GM12878 (cell line): ENCODE measurements at regions not wholly inside any gene's neighbourhood (a gene's known extent, or its start where the extent isn't known, plus 50 kb on each side); places are given as distances from the start of the nearest gene placed in this dataset.

ENCODE experiments used
- ATAC-seq: fragments of 200-7000 bp; cut with Tn5 transposase; 3 replicates; pipeline ENCODE4 v1.9.1; 2020; ENCODE audit warnings: mild to moderate bottlenecking, moderate library complexity
- BruUV-seq: library from RNA; stranded (reverse); fragments of 400-500 nt; replicated peaks from 2 replicates; lab custom pipeline; 2021; lab: Mats Ljungman, UMichigan
- CTCF ChIA-PET: fragments of 300-600 bp; sonication (Branson Sonifier 250); formaldehyde crosslinking; extraction: SDS; loops from one replicate; lab custom pipeline; 2021; ENCODE audit warnings: inconsistent platforms; lab: Yijun Ruan, JAX
- POLR2A ChIA-PET: fragments of 350-600 bp; formaldehyde crosslinking; extraction: SDS; loops from one replicate; lab custom pipeline; 2021; ENCODE audit warnings: inconsistent platforms; lab: Charles Lee
- RAD21 ChIA-PET: fragments of 300-600 bp; sonication (Branson Sonifier 250); formaldehyde crosslinking; loops from one replicate; lab custom pipeline; 2023; ENCODE audit warnings: antibody characterized with exemption; ENCODE audit not compliant: unreplicated experiment; lab: Charles Lee
- SMC1A ChIA-PET: fragments of 300-600 bp; sonication (Branson Sonifier 250); formaldehyde crosslinking; loops from one replicate; lab custom pipeline; 2023; ENCODE audit not compliant: unreplicated experiment, uncharacterized antibody; lab: Charles Lee
- DNase-seq: peaks from one replicate; pipeline ENCODE4 v3.0.0-alpha.2; 2011; ENCODE audit warnings: low read depth, low spot score
- FAIRE-seq: peaks from 3 replicates; lab custom pipeline; 2011; peaks lifted over from hg19 to GRCh38; lab: Jason Lieb, UNC
- H2AFZ ChIP-seq: 2 replicates; pipeline ENCODE4 v1.6.0; 2011; ENCODE audit warnings: low read depth, low read length, control low read depth; ENCODE audit not compliant: control insufficient read depth
- H3K27ac ChIP-seq: 2 replicates; pipeline ENCODE4 v1.5.1; 2011; ENCODE audit warnings: control low read depth; ENCODE audit not compliant: control insufficient read depth, insufficient read depth
- H3K27me3 ChIP-seq, 2 experiments: replicated peaks in 1 of 2; 2 replicates each; pipeline versions ENCODE4 v1.6.0 to v1.6.1; 2011; ENCODE audit warnings: low read length in 1 of 2; ENCODE audit not compliant: control insufficient read depth in 2 of 2, insufficient read depth in 2 of 2
- H3K36me3 ChIP-seq, 2 experiments: 2 replicates each; pipeline ENCODE4 v1.5.1; 2011; ENCODE audit warnings: low read length in 1 of 2; ENCODE audit not compliant: control insufficient read depth in 2 of 2, insufficient read depth in 2 of 2
- H3K4me1 ChIP-seq: 2 replicates; pipeline ENCODE4 v1.6.1; 2011; ENCODE audit warnings: mild to moderate bottlenecking, low read length, moderate library complexity, mixed read lengths; ENCODE audit not compliant: control insufficient read depth, insufficient read depth
- H3K4me2 ChIP-seq: 2 replicates; pipeline ENCODE4 v1.6.0; 2011; ENCODE audit warnings: control low read depth; ENCODE audit not compliant: control insufficient read depth, insufficient read depth
- H3K4me3 ChIP-seq: fragments of 200-600 bp; sonication (generic); 2 replicates; pipeline ENCODE4 v1.5.1; 2016
- H3K79me2 ChIP-seq: 2 replicates; pipeline ENCODE4 v1.6.0; 2011; ENCODE audit warnings: low read length; ENCODE audit not compliant: control insufficient read depth, insufficient read depth
- H3K9ac ChIP-seq: 2 replicates; pipeline ENCODE4 v1.8.0; 2011; ENCODE audit warnings: low read length, control low read depth, mixed read lengths; ENCODE audit not compliant: control insufficient read depth, insufficient read depth
- H3K9me3 ChIP-seq: replicated peaks from 3 replicates; pipeline ENCODE4 v1.5.1; 2011; ENCODE audit warnings: mild to moderate bottlenecking, low read length; ENCODE audit not compliant: control insufficient read depth, insufficient read depth
- H4K20me1 ChIP-seq: 2 replicates; pipeline ENCODE4 v1.6.0; 2011; ENCODE audit not compliant: control insufficient read depth, insufficient read depth
- BCL3 ChIP-seq: IDR thresholded peaks from 2 replicates; pipeline ENCODE4 v1.6.1; 2011; ENCODE audit warnings: borderline replicate concordance, low read depth, mild to moderate bottlenecking, moderate library complexity, low read length; ENCODE audit not compliant: insufficient read depth, poor library complexity, severe bottlenecking
- BHLHE40 ChIP-seq, 2 experiments: fragments of 450-650 bp in 1 of 2; IDR thresholded peaks; 2 replicates each; pipeline ENCODE4 v1.6.1; 2011 to 2017; ENCODE audit warnings: low read depth in 2 of 2, borderline replicate concordance in 1 of 2, improper control_type of control experiment in 1 of 2, low read length in 1 of 2, mild to moderate bottlenecking in 1 of 2
- CHD2 ChIP-seq: IDR thresholded peaks from 2 replicates; pipeline ENCODE4 v1.6.1; 2011; ENCODE audit warnings: low read depth, low read length, improper control_type of control experiment, borderline replicate concordance
- CHD4 ChIP-seq: fragments of 200-600 bp; sonication (generic); IDR thresholded peaks from 2 replicates; pipeline ENCODE4 v1.6.1; 2016; ENCODE audit warnings: mild to moderate bottlenecking
- CREM ChIP-seq: IDR thresholded peaks from 2 replicates; pipeline ENCODE4 v1.6.1; 2014; ENCODE audit warnings: antibody characterized with exemption, low read depth
- RAD21 ChIP-seq: IDR thresholded peaks from 2 replicates; pipeline ENCODE4 v1.6.1; 2011; ENCODE audit warnings: mild to moderate bottlenecking, low read depth, low read length, moderate library complexity; ENCODE audit not compliant: insufficient read depth
- SIN3A ChIP-seq: IDR thresholded peaks from 2 replicates; pipeline ENCODE4 v1.6.1; 2012; ENCODE audit warnings: low read depth, low read length, improper control_type of control experiment
- SIX5 ChIP-seq: IDR thresholded peaks from 2 replicates; pipeline ENCODE4 v1.6.1; 2011; ENCODE audit warnings: mild to moderate bottlenecking, low read depth, low read length, moderate library complexity; ENCODE audit not compliant: severe bottlenecking
- ZSCAN29 ChIP-seq: fragments of 450-650 bp; IDR thresholded peaks from 2 replicates; pipeline ENCODE4 v1.6.1; 2017; ENCODE audit warnings: mild to moderate bottlenecking, moderate library complexity
- ZZZ3 ChIP-seq: IDR thresholded peaks from 2 replicates; pipeline ENCODE4 v1.6.1; 2011; ENCODE audit warnings: low read depth; ENCODE audit not compliant: control insufficient read depth, insufficient read length
- WGBS: methylation state at CpG from one replicate; pipeline ENCODE4 v1.1.6; 2016; ENCODE audit warnings: low lambda C conversion rate; ENCODE audit not compliant: insufficient replicate concordance, insufficient coverage; ENCODE audit errors: missing lambda C conversion rate; 5-methylcytosine and 5-hydroxymethylcytosine counted together
- in situ Hi-C: fragments of 300-500 bp; cut with MboI; formaldehyde crosslinking; loops from 9 replicates; pipeline ENCODE4 v1.14.3; 2018; ENCODE audit warnings: mixed read lengths
- intact Hi-C: fragments of 100-400 bp; cut with micrococcal nuclease; formaldehyde crosslinking; loops from one replicate; pipeline ENCODE4 v1.14.2; 2022; ENCODE audit not compliant: unreplicated experiment
- TF ChIP-seq, protein P1 (sequence below): fragments of 450-650 bp; IDR thresholded peaks from 2 replicates; pipeline ENCODE4 v1.6.1; 2017; ENCODE audit warnings: mild to moderate bottlenecking, moderate library complexity

DNA sequence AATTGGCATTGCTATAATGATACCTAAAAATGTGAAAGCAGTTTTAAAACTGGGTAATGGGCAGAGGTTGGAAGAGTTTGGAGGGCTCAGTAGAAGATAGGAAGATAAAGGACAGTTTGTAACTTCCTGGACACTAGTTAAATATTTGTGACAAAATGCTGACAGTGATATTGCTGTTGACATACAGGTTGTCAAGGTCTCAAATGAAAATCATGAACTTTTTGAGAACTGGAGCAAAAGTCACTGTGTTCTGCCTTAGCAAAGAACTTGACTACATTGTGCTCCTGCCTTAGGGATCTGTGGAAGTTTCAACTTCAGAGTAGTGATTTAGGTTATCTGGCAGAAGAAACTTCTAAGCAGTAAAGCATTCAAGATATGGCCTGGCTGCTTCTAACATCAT is 113.7 kb upstream of the CD96 start (continued):
- TF ChIP-seq, protein P1, sequence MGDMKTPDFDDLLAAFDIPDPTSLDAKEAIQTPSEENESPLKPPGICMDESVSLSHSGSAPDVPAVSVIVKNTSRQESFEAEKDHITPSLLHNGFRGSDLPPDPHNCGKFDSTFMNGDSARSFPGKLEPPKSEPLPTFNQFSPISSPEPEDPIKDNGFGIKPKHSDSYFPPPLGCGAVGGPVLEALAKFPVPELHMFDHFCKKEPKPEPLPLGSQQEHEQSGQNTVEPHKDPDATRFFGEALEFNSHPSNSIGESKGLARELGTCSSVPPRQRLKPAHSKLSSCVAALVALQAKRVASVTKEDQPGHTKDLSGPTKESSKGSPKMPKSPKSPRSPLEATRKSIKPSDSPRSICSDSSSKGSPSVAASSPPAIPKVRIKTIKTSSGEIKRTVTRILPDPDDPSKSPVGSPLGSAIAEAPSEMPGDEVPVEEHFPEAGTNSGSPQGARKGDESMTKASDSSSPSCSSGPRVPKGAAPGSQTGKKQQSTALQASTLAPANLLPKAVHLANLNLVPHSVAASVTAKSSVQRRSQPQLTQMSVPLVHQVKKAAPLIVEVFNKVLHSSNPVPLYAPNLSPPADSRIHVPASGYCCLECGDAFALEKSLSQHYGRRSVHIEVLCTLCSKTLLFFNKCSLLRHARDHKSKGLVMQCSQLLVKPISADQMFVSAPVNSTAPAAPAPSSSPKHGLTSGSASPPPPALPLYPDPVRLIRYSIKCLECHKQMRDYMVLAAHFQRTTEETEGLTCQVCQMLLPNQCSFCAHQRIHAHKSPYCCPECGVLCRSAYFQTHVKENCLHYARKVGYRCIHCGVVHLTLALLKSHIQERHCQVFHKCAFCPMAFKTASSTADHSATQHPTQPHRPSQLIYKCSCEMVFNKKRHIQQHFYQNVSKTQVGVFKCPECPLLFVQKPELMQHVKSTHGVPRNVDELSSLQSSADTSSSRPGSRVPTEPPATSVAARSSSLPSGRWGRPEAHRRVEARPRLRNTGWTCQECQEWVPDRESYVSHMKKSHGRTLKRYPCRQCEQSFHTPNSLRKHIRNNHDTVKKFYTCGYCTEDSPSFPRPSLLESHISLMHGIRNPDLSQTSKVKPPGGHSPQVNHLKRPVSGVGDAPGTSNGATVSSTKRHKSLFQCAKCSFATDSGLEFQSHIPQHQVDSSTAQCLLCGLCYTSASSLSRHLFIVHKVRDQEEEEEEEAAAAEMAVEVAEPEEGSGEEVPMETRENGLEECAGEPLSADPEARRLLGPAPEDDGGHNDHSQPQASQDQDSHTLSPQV: no peak
- no peak for TF ChIP-seq SIN3A
- no peak for TF ChIP-seq BHLHE40 (IDR thresholded peaks at IDR 0.05; ENCODE audit: borderline replicate concordance in 1 of 2, low read depth in 2 of 2, low read length in 1 of 2)

GRCh38 chr3:111434941-111435622 is 106.9 kb upstream of the CD96 start:
- Histone ChIP-seq H3K9me3 (no peaks in the 10 kb centered on the region), H3K27ac (no peak overlapping the region), H3K27me3 (no peaks in the 10 kb centered on the region), H2AFZ (no peak overlapping the region), H3K4me1 (no peaks in the 10 kb centered on the region), H3K4me3 (no peak overlapping the region), H3K79me2 (no peaks in the 10 kb centered on the region), H3K36me3 (no peaks in the 10 kb centered on the region), H3K4me2 (no peak overlapping the region)
- POLR2A ChIA-PET: no interaction called here
- no TSS peak for BruUV-seq
- in situ Hi-C loops: no loop called here
- SMC1A ChIA-PET: interaction anchor here (0.5 to 0.6 kb wide), 2 partner anchors 9 to 11 kb away, joined by 3 read pairs; no protein-coding TSS in a partner anchor
- RAD21 ChIA-PET: no interaction called here
- 29% methylated on average over 3 of the region's 3 CpGs for WGBS
- DNase-seq (no peak), ATAC-seq (no peak)
- intact Hi-C loops: no loop called here
- CTCF ChIA-PET: no interaction called here
- TF ChIP-seq ZZZ3 (no peak), CHD4 (no peak), ZSCAN29 (no peak), CHD2 (no peak), BCL3 (no peak), CREM (no peak), RAD21 (no peak), SIX5 (no peak)
- TF ChIP-seq, all 136 proteins: peak for 0
- Histone ChIP-seq H3K9ac (no peak overlapping the region), H4K20me1 (no peaks in the 10 kb centered on the region)
- no peak for FAIRE-seq
